ENCODE measurements at regions not wholly inside any gene's neighbourhood (a gene's known extent, or its start where the extent isn't known, plus 50 kb on each side); places are given as distances from the start of the nearest gene placed in this dataset.
A peak's percentile ranks its signal among the peaks of the same experiment; 100 is the strongest.

GRCh38 chr1:168920456-168921094 lies 185.9 kb upstream of the ATP1B1 start:
- no peak for DNase-seq

- no peak for DNase-seq
Measured at GRCh38 chr1:168921629-168922028, 184.9 kb upstream of the ATP1B1 start.

- DNase-seq = no peak
Measured at GRCh38 chr1:168923521-168924136, 182.9 kb upstream of the ATP1B1 start.

GRCh38 chr1:168924976-168925375 lies 181.5 kb upstream of the ATP1B1 start:
- no peak for DNase-seq

GRCh38 chr1:168926236-168926635 lies 180.3 kb upstream of the ATP1B1 start:
- DNase-seq = no peak

GRCh38 chr1:168932539-168932938 lies 174.0 kb upstream of the ATP1B1 start:
- no peak for DNase-seq

- DNase-seq = no peak
Measured at GRCh38 chr1:168933141-168933805, 173.2 kb upstream of the ATP1B1 start.

DNA sequence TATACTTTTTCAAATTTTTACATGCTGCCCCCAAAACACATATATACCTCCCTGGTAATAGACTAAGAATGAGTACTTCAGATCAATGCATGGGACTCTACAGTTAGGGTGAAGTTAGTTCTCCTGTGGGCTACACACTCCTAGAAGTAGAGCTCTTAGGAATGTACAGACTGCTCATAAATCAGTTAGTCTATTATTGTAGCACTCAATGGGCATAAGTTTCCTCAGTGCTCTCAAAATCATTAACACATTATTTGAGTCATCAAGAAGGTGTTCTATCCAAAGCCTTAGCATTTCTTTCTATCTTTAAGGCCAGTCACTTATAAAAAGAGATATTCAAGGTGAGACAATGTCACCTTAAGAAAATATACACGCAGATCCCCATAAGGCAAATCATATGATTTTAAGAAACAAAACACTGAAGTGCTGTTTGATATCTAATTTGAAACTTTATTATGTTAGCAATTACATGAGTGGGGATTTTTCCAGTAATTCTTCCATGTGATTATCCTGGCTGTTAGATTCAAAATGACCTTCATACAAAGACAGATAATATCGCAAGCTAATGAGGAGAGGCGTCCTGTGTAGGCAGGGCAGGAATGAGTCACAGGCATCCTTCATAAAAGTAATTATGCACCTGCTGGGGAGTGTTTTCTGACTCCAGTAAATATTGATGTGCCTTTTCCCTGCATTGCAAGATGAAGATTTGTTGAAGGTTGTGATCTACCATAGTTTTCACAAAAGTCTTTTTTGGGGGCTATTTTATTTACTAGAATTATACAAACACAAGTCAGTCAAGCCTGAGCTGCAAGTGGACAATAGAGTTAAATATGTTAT lies 167.2 kb upstream of the ATP1B1 start:
- peak; percentile 76 for DNase-seq

GRCh38 chr1:168939947-168940223 lies 166.6 kb upstream of the ATP1B1 start:
- no peak for DNase-seq

DNA sequence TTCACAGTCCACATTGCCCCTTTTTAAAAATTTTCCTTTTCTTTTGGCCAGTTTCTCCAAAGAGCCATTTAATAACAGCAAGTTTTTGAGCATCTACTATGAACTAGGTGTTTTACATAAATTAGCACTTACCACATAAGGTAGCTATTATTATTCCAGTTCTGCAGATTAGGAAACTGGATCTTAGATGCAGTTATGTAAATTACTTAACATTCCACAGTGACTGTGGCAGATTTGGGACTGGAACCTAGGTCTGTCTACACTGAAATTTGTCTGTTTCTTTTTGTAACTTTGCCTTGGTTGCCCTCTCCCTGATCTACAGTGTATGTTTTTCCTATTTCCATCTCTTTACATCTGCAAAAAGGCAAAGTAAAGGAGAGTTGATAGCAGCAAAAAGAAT lies 164.8 kb upstream of the ATP1B1 start:
- no peak for DNase-seq

DNA sequence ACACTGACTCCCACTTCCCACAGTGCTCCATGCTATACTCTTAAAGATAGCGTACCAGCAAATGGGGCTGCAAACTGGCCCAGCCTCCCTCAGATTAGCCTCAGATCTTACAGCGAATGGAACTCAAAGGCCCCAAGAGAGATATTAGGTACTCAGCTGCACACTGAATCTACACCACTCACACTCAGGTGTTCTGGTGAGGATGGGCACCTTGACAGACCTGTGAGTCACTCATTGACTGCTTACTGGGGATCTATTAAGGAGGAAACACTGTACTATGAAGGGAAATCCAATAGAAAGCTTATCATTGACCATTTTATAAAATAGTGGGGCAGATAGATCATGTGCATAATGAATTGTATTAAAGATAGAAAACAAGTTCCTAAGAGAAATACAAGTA lies 164.3 kb upstream of the ATP1B1 start:
- no peak for DNase-seq

DNA sequence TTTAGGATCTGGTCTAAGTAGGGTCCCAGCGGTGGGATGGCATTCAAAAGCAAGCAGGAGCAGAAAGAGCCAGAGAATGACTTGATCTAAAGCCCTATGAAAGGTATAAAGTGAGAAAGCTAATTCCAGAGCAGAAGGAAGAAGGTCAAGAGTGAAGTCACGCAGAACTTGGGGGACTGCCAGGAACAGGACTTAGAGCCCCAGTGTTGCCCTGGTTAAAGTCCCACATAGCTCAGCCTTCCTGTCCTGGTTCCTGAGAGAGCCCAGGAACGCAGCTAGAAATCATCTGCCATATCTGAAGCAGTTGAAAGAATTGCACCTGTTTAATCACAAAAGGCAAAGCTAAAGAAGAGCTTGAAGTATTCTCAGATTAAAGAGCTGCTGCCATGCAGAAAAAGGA lies 160.6 kb upstream of the ATP1B1 start:
- no peak for DNase-seq

- DNase-seq = no peak
Measured at GRCh38 chr1:168947041-168947440, 159.4 kb upstream of the ATP1B1 start.

DNA sequence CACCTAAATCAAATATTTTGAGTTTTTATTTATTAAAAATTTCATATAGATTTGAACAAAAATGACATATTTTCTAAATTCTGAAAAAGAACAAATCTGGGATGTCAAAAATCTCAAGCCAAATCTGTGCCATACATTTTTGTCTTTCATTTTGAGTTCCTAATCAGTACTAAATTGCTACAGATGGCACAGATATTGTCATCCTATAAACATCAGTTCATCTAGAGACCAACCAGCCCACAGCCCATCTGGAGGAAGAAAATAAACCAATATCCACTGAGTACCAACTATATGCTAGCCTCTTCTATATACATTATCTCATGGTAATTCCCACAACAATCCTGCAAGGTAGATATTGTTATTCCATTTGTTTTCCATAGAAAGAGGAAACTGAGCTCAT lies 156.8 kb upstream of the ATP1B1 start:
- DNase-seq = no peak

- DNase-seq = no peak
Measured at GRCh38 chr1:168957818-168958217, 148.7 kb upstream of the ATP1B1 start.

DNA sequence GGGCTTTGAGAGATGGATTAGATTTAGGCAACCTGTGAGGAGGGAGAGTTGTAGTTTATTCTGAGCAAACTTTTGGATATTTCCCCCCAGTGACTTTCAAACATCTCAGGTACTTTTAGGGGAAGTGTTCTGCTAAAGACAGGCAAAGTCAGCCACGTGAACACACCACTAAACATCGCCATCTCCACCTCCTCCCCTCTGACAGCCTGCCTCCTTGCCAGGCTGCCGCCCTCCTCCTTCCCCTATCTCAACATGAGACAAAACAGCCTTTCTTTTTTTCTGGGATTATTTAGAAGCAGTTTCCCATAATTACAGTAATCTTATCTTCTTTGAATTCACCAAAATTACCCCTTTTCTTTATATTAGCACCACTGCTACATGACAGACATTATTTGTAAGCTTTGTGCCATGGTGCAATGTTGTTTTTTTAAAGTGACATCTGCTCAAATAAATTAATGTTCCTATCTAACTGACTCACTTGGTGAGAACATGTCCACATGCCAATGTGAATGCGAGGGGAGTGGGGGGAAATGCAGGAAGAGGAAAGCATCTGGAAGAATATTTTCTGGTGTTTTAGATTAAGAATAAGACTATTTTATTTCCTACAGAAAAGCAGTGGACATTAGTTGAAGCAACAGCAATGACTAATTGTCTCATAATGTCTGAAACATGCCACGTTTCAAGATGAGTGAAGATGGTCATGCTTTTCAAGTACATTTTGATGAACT lies 147.8 kb upstream of the ATP1B1 start:
- peak; percentile 97 for DNase-seq

DNA sequence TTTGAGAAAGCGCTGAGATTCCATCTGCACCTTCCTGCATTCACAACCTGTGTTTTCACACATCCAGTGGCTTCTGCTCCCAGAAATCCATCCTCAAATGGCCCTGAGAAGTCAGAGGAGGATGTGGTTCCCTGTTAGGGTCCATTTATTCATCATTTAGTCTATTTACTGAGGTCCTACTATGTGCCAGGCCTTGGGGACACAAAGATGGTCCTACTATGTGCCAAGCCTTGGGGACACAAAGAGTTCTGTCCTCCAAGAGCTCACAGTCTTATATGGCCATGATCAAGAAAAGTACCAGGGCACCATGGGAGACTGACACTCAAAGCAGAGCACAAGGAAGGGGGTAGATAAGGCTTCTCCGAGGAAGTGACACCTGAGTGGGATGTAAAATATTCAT lies 147.1 kb upstream of the ATP1B1 start:
- no peak for DNase-seq

DNA sequence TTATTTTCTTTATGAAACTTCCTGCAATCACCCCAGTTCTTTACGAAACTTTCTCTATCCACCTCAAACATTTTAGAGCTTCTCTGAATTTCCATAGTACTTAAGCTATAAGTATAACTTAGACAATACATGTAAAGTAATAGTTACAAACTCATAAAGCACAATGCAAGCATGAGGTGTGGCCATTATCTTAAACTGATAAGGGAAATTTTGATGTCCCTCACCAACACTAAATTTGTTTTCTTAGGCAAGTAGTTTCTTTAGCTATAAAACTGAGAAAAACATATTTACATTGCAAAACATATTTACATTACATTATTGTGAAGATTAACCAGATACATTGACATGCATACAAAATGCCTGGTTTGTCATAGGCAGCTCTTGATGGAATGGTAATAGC lies 146.4 kb upstream of the ATP1B1 start:
- no peak for DNase-seq

DNA sequence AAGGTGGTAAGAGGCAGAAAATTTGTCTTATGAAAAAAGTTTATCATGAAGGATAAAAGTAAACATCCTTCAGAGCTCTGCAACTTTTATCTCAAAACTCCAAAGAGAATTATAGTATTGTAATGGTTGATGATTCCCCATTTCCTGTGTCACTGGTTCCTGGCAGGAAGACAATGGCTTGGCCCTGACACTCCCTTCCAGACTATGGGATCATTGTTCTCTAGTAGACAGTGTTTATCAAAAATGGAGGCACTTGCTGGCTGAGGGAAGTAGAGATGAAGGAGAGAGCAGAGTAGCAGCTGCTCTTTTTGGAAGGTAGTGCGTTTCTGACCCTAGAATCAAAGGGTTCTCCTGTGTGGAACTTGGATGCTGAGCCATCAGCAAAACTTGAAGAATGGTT lies 145.9 kb upstream of the ATP1B1 start:
- DNase-seq = no peak

DNA sequence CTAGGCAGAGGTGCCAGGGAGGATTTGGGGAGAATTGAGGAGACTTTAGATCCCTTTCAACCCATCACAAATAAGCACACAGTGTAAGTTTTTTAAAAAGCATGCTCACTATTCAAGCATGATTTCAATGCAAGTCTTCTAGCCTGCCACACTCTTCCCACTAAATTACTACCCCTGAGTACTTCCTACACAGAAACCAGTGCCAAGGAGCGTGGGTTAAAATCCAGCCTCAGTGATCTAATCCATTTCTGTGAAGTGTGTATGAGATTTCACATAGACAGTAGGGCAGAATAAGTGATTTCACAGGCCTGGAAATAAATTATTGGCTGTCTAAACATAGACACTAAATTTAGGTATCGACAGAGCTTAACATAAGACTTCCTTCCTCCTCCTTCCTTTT lies 142.9 kb upstream of the ATP1B1 start:
- no peak for DNase-seq

DNA sequence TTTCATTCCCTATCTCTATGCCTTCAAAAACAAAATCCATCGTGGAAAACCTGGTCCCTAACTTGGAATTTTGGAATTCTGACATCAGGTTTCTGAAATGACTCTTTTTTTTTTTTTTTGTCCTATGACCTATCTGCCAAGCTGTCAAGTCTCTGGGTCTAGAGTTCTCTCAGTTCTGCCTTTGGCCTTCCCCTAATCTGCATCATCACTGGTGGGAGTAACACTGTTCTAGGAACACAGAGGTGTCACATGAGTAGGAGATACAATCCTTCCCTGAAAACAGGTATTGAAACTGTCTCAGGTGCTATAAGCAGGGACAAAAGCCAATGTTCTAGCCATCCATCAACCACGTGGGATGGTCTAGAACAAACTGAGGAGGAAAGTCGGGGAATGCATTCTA lies 142.0 kb upstream of the ATP1B1 start:
- DNase-seq = no peak

DNA sequence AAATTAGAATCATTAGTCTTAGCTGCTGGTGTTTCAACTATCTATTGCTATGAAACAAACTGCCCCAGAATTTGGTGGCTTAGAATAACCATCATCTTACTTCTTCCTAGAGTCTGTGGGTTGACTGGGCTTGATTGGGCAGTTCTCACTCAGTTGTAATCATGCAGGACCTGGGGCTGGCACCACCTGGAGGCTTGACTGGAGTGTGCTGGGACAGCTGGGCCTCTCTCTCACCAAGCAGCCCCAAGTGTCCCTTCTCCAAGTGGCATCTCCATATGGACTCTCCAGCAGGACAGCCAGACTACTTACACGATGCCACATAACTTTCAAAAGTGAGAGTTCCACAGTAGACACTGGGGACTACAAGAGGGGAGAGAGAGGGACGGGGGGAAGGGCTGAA lies 140.3 kb upstream of the ATP1B1 start:
- no peak for DNase-seq

DNA sequence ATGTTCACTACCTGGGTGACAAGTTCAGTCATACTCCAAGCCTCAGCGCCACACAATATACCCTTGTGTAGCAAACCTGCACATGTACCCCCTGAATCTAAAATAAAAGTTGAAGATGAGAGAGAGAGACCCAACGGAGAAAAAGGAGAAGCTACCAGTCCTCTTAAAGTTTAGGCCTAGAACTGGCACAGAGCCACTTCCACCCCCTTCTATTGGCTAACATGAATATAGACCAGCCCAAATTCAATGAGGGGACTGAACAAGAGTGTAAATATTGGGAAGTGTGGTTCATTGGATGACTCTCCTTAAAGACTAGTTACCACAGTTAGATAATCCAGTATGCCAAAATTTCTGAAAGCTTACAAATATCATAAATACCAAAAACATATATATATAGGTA lies 139.9 kb upstream of the ATP1B1 start:
- DNase-seq = no peak
